Esophagus squamous epithelium (tissue), 4 donors: ENCODE measurements at regions not wholly inside any gene's neighbourhood (a gene's known extent, or its start where the extent isn't known, plus 50 kb on each side); places are given as distances from the start of the nearest gene placed in this dataset.

ENCODE experiments used
- CTCF ChIP-seq, 6 experiments: fragments of 450-650 bp in 4 of 6; fragments of 200-600 bp in 2 of 6; sonication (generic) in 2 of 6; IDR thresholded peaks; one replicate each; pipeline ENCODE4 v1.5.1; 2016 to 2019; ENCODE audit warnings: antibody characterized with exemption in 6 of 6, mild to moderate bottlenecking in 4 of 6, moderate library complexity in 4 of 6
- POLR2A ChIP-seq, 4 donors: fragments of 450-650 bp; IDR thresholded peaks; one replicate each; pipeline ENCODE4 v1.6.1; 2017; ENCODE audit warnings: antibody characterized with exemption in 4 of 4, mild to moderate bottlenecking in 4 of 4, moderate library complexity in 3 of 4

GRCh38 chr13:71312923-71313322 lies 554.1 kb downstream of the DACH1 start:
- no peak for TF ChIP-seq CTCF (IDR thresholded peaks at IDR 0.05)
- TF ChIP-seq POLR2A (IDR thresholded peaks at IDR 0.05) = no peak
